ENCODE measurements at regions not wholly inside any gene's neighbourhood (a gene's known extent, or its start where the extent isn't known, plus 50 kb on each side); places are given as distances from the start of the nearest gene placed in this dataset.

DNA sequence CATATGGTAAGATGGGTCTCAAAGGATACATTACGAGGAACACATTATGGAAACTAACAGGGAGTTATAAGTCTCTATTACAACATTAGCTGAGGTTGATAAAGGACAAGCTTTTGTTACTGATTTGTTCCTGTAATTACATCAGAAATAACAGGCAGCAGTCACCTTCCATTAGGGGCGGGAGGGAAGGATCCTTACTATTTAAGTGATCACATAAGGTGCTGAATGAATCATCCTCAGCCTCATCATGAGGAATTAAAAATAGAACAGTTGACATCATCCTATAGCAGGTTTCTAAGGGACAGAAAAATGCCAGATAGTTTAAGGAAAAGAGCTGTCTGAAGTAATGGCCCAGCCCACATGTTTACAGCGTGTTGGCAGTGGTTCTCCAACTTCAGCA lies 86.9 kb upstream of the MGAT5 start:
- H2BK120ac ChIP-seq (replicated peaks; ENCODE audit: low read depth, low read length), result no peak overlapping the region
- H4K5ac ChIP-seq (ENCODE audit: insufficient read length, low read depth, low read length), result no peak overlapping the region
- H3K23ac ChIP-seq (ENCODE audit: insufficient read length), result no peak overlapping the region
- POLR2A ChIA-PET (ENCODE audit: partially characterized antibody), result no interaction called here
- no peaks in the 10 kb centered on the region for H3K36me3 ChIP-seq (ENCODE audit: control insufficient read depth in 2 of 4, insufficient read depth in 4 of 4, low read length in 3 of 4)
- peaks cover 5% of the 10 kb centered on the region; the same call in 1 of the 2 replicates for H3K79me1 ChIP-seq (ENCODE audit: low read depth, low read length)
- H4K8ac ChIP-seq (ENCODE audit: extremely low read depth, insufficient read depth, low read length), result no peak overlapping the region
- peaks cover 0 to 7% (median 3%) of the 10 kb centered on the region in 4 experiments; a peak in 4 of 7 replicates for H3K4me1 ChIP-seq (replicated peaks in 1 of 4; ENCODE audit: control insufficient read depth in 3 of 4, insufficient read depth in 4 of 4, low read length in 3 of 4)
- no peak for DNase-seq (ENCODE audit: low read depth in 1 of 2, low spot score in 2 of 2)
- peaks cover 8 to 93% of the 10 kb centered on the region in 2 experiments for H3K79me2 ChIP-seq (ENCODE audit: control insufficient read depth in 1 of 2, insufficient read depth in 2 of 2, low read length in 2 of 2)
- TF ChIP-seq SAP30 (IDR thresholded peaks at IDR 0.05; ENCODE audit: insufficient read depth, insufficient replicate concordance, low read length), result no peak
- no peak for TF ChIP-seq CBX5 (IDR thresholded peaks at IDR 0.05; ENCODE audit: low read depth, low read length)
- no peak for TF ChIP-seq GABPA (IDR thresholded peaks at IDR 0.05; ENCODE audit: borderline replicate concordance, insufficient read depth, low read length)
- no peak for TF ChIP-seq CHD1 (IDR thresholded peaks at IDR 0.05; ENCODE audit: low read depth, low read length)
- no peak overlapping the region for H2BK12ac ChIP-seq (ENCODE audit: low read depth, low read length)
- no peaks in the 10 kb centered on the region for H3K9me3 ChIP-seq (ENCODE audit: insufficient read depth in 2 of 2, low read depth in 1 of 2, low read length in 1 of 2)
- no peak overlapping the region for H3K4me2 ChIP-seq (ENCODE audit: insufficient read depth in 1 of 2, low read depth in 2 of 2, low read length in 2 of 2)
- no peak overlapping the region for H2AK5ac ChIP-seq (ENCODE audit: low read depth, low read length)
- CTCF ChIA-PET (ENCODE audit: partially characterized antibody), result interaction anchor here (1.0 to 2.1 kb wide), 5 partner anchors 11 to 48 kb away, joined by 3 to 11 read pairs (median 4); no protein-coding TSS in a partner anchor
- H3K18ac ChIP-seq (ENCODE audit: extremely low read depth, low read length), result no peak overlapping the region
- H3K4me3 ChIP-seq (ENCODE audit: extremely low read depth in 1 of 4, insufficient read depth in 2 of 4, low read depth in 3 of 4, low read length in 4 of 4), result no peak overlapping the region
- no peak overlapping the region for H2BK20ac ChIP-seq (ENCODE audit: low read length)
- H3K9ac ChIP-seq (replicated peaks in 1 of 4; ENCODE audit: extremely low read depth in 1 of 4, low read depth in 3 of 4, low read length in 3 of 4), result no peak overlapping the region
- H3K27ac ChIP-seq (ENCODE audit: low read depth, low read length), result no peak overlapping the region
- no peak overlapping the region for H3K56ac ChIP-seq (replicated peaks; ENCODE audit: insufficient read length, low read depth, low read length)
- peaks cover 0 to 2% of the 10 kb centered on the region in 2 experiments for H4K20me1 ChIP-seq (replicated peaks in 1 of 2; ENCODE audit: control insufficient read depth in 1 of 2, insufficient read depth in 2 of 2, low read length in 2 of 2)
- no peak overlapping the region for H2BK5ac ChIP-seq (ENCODE audit: low read depth, low read length)
- no peak overlapping the region for H3K4ac ChIP-seq (replicated peaks; ENCODE audit: insufficient read length, low read depth, low read length)
- WGBS, 2 experiments (ENCODE audit: extremely low coverage in 1 of 2, insufficient coverage in 1 of 2, insufficient read length in 1 of 2, insufficient replicate concordance in 2 of 2, low coverage in 1 of 2, low lambda C conversion rate in 2 of 2, missing lambda C conversion rate in 1 of 2), result 94% methylated on average over 3 of the region's 3 CpGs; no CpG with 5 or more reads in 1 of the 2 experiments
- no peaks in the 10 kb centered on the region for H3K27me3 ChIP-seq (replicated peaks in 1 of 4; ENCODE audit: control insufficient read depth in 3 of 4, extremely low read depth in 1 of 4, insufficient read depth in 3 of 4, low read length in 3 of 4)
- no peak overlapping the region for H3K14ac ChIP-seq (ENCODE audit: insufficient read length)
- no peak overlapping the region for H2AFZ ChIP-seq (ENCODE audit: low read length)
- no peaks in the 10 kb centered on the region; the same call in 1 of the 2 replicates for H3K23me2 ChIP-seq (ENCODE audit: low read depth, low read length)
- no peak overlapping the region for H4K91ac ChIP-seq (replicated peaks; ENCODE audit: insufficient read length, low read length)
- no peak for FAIRE-seq
- no peak overlapping the region for H2BK15ac ChIP-seq (ENCODE audit: low read length)

Measured in H1 (cell line).